Transverse colon (tissue), 4 donors: ENCODE measurements at regions not wholly inside any gene's neighbourhood (a gene's known extent, or its start where the extent isn't known, plus 50 kb on each side); places are given as distances from the start of the nearest gene placed in this dataset.

ENCODE experiments used
- POLR2A ChIP-seq: fragments of 450-650 bp; IDR thresholded peaks from one replicate; pipeline ENCODE4 v1.6.1; 2016; ENCODE audit warnings: antibody characterized with exemption, mild to moderate bottlenecking, moderate library complexity
- POLR2AphosphoS5 ChIP-seq, 3 donors: sonication (generic); formaldehyde crosslinking; IDR thresholded peaks; one replicate each; pipeline ENCODE4 v1.6.1; 2016; ENCODE audit warnings: antibody characterized with exemption in 3 of 3
- TF ChIP-seq, protein P1 (sequence below), 5 experiments: fragments of 200-600 bp in 3 of 5; fragments of 450-650 bp in 2 of 5; sonication (generic) in 3 of 5; IDR thresholded peaks; 1 replicate in 2 of 5; 2 replicates in 3 of 5; pipeline ENCODE4 v1.5.1; 2016 to 2017; ENCODE audit warnings: antibody characterized with exemption in 5 of 5, inconsistent platforms in 3 of 5, mild to moderate bottlenecking in 2 of 5, moderate library complexity in 1 of 5

DNA sequence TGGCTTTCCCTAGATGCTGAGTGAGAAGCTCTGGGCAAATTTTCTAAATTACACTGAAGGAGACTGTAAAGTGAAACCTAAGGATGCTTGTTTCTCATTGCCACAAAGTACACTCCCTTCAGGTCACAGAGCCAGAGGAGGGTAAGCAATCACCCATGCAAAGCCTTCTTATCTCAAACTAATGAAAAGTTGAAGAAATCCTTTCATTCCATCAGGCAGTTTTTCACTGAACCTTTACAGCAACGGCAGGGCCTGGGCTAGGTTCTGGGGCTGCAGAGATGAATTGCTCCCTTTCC lies 106.2 kb downstream of the RASSF10 start:
- TF ChIP-seq POLR2AphosphoS5 (IDR thresholded peaks at IDR 0.05) (no peak), POLR2A (no peak)
- TF ChIP-seq, protein P1, sequence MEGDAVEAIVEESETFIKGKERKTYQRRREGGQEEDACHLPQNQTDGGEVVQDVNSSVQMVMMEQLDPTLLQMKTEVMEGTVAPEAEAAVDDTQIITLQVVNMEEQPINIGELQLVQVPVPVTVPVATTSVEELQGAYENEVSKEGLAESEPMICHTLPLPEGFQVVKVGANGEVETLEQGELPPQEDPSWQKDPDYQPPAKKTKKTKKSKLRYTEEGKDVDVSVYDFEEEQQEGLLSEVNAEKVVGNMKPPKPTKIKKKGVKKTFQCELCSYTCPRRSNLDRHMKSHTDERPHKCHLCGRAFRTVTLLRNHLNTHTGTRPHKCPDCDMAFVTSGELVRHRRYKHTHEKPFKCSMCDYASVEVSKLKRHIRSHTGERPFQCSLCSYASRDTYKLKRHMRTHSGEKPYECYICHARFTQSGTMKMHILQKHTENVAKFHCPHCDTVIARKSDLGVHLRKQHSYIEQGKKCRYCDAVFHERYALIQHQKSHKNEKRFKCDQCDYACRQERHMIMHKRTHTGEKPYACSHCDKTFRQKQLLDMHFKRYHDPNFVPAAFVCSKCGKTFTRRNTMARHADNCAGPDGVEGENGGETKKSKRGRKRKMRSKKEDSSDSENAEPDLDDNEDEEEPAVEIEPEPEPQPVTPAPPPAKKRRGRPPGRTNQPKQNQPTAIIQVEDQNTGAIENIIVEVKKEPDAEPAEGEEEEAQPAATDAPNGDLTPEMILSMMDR (IDR thresholded peaks at IDR 0.05), result no peak
